ENCODE measurements at regions not wholly inside any gene's neighbourhood (a gene's known extent, or its start where the extent isn't known, plus 50 kb on each side); places are given as distances from the start of the nearest gene placed in this dataset.

DNA sequence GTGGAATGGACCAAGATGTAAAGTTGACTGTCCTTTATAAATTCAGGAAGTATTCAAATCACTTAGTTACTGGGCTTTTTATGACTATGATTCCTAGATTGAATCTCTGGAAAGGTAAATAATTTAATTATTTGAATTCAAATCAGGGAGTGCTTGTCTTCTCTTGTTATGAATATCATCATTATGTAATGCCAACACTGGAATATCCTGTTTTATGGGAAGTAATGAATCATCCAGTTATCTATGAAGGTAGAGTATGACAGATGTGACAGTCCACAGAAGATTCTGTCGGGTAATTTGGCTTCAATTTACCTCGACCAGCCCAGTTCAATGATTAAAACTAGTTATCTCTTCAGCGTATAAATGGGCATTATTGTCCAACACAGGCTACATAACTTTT lies 141.0 kb upstream of the NUDT12 start:
- TF ChIP-seq SUZ12 (IDR thresholded peaks at IDR 0.05) (no peak), BHLHE40 (IDR thresholded peaks at IDR 0.05; ENCODE audit: borderline replicate concordance) (no peak), ELF4 (IDR thresholded peaks at IDR 0.05) (no peak), FOXK2 (IDR thresholded peaks at IDR 0.05) (no peak), LEF1 (IDR thresholded peaks at IDR 0.05; ENCODE audit: borderline replicate concordance) (no peak), TARDBP (IDR thresholded peaks at IDR 0.05) (no peak), FOXA1 (IDR thresholded peaks at IDR 0.05) (no peak), FOXM1 (IDR thresholded peaks at IDR 0.05; ENCODE audit: borderline replicate concordance) (no peak), ZNF384 (IDR thresholded peaks at IDR 0.05) (no peak), L3MBTL2 (conservative IDR thresholded peaks at IDR 0.05) (no peak), ARNT (IDR thresholded peaks at IDR 0.05) (no peak), SP1 (IDR thresholded peaks at IDR 0.05) (no peak), NFRKB (IDR thresholded peaks at IDR 0.05) (no peak), CTBP1 (IDR thresholded peaks at IDR 0.05; ENCODE audit: borderline replicate concordance) (no peak)

Data from HEK293T (cell line).